Occipital lobe (tissue), 1 donor: ENCODE measurements at regions not wholly inside any gene's neighbourhood (a gene's known extent, or its start where the extent isn't known, plus 50 kb on each side); places are given as distances from the start of the nearest gene placed in this dataset.

Experiments used
- DNase-seq: peaks from one replicate; lab custom pipeline; 2025; lab: John Stamatoyannopoulos, UW

DNA sequence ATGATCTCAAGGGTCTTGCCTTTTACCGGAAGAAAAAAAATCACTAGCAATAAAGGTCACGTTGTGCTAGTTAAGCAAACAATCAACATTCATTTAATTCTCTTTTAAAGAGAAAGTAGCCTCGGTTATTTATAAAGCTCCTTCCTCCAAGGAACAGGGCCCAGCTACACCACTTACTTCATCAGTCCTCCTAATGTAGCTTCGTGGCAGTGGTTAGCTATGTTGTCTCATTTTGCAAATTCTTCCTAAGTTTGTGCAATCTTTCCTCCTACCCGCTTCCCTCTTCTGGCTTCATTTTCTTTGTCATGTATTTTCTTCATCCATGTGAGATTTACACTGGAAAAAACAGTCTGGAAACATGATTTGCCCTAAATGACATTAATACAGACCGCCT is 554.2 kb downstream of the NUF2 start:
- DNase-seq = no peak

GRCh38 chr1:163876546-163876945 is 554.8 kb downstream of the NUF2 start:
- DNase-seq = no peak

DNA sequence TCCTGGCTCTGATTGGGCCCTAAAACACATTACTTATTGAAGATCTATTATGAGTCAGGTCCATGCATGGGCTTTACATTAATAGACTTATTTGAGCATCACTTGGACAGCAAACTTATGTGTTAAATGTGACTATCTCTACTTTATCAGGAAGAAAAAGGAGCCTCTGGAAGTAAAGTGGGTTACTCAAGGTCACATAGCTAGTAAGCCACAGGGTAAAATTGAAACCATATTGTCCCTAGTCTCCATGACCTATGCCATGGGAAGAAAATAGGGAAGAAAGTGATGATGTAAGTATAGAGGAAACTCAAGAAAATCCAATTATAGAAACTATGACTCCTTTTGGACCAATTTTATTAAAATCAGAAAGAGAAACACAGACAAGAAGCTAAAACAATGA is 555.3 kb downstream of the NUF2 start:
- no peak for DNase-seq

DNA sequence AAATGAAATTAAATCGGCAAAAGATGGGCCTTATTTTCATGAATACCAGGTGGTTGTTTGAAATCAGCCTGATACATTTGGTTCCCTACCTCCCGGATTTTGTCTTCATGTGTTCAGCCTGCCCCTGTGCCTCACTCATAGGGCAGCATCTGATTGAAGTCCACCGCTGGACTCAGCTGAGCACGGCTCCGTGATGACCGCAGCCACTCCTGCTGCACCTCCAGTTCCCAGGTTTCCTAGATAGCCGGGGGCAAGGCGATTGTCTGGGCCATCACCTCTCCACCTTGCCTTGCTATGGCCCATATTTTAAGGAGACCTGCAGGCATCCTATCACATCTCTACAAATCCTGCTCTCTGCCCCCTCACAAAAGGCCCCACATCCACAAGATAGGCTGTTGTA is 563.8 kb downstream of the NUF2 start:
- no peak for DNase-seq

DNA sequence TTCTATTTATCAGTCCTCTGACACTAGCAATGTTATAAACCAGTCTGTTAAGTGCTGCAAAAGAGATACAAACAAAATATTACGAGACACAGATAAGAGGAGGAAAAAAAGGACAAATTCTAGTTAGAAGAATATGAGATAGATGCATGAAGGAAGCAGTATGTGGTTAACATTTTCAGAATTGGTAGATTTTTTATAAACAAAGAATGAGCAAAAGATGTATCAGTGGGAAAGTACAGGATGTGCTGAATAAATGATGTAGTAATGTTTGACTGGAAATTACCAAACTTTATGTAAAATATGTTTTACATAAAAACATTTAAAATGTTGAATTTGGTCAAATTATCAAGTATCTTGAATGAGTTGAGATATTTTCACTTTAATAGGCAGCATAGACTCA is 574.2 kb downstream of the NUF2 start:
- no peak for DNase-seq

DNA sequence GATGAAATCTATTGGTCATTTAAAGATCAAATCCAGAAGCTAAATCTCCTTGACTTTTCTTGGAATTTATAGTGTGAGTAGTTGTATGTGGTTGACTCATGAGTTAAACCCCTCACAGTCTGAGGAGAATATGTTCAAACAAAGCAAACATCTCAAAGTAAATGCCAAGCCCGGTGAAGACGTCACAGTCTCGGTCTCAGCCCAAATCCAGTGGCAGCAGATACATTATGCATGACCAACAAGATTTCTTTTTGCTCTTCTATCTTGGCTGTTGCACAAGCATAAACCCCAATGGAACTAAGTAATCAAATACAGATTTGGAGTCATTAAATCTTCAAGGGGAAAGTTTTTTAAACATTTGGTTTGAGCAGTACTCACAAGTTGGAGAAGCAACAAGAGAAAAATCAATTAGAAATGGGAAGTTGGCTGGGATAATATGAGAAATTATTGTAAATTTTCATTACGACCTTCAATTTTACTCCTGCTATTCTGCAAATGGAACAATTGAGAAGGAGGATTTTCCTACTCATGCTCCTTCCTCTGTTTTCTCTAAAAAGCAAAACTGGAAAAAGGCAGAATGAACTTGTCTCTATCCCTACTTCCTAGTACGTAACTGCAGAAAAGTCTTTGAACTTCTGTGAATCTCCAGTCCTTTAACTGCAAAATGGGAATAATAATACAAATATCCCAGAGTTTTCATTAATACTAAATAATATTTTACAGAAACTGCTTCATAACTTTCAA is 575.8 kb downstream of the NUF2 start:
- DNase-seq = no peak

- DNase-seq = no peak
These were observed 584.5 kb downstream of the NUF2 start for GRCh38 chr1:163906283-163906682.

GRCh38 chr1:163912170-163912884 is 590.6 kb downstream of the NUF2 start:
- no peak for DNase-seq

DNA sequence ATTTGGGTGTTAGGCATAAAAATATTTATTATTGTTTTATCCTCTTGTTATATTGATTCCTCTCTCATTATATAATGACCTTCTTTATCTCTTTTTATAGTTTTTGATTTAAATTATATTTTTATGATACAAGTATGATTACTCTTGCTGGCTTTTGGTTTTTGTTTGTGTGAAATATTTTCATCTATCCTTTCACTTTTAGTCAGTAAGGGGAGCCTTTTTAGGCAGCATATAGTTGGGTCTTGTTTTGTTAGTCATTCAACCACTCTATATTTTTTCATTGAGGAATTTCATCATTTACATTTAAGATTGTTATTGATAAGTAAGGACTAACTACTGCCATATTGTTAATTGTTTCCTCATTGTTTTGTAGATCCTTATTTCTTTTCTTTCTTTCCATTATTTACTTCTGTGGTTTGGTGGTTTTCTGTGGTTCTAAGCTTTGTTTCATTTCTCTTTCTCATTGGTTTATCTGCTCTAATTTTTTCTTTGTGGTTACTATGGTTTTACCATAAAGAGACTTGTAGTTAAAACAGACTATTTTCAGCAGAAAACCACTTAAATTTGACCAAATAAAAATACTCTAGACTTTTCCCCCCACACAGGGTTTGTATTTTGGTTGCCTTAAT is 593.1 kb downstream of the NUF2 start:
- DNase-seq = no peak

DNA sequence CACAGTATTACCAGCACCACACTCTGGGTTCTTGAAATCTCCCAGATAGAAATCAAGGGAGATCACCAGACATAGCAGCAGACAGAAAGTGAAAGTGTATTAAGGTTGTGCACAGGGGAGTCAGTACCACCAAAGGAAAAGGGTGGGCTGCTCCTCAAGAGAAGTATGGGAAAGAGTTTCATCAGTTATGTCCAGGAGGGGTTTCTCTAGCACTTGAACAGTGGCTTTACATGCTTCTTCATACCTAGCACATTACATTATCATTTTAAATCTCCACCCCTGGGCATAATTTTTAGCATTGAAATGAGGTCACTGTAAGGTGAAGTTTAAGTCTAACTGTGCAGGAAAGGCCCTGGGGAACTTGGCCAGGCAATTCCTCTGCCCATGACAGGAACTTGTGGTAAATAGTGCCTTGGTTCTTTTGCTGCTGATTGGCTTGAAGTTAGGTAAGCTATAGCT is 601.0 kb downstream of the NUF2 start:
- no peak for DNase-seq

DNA sequence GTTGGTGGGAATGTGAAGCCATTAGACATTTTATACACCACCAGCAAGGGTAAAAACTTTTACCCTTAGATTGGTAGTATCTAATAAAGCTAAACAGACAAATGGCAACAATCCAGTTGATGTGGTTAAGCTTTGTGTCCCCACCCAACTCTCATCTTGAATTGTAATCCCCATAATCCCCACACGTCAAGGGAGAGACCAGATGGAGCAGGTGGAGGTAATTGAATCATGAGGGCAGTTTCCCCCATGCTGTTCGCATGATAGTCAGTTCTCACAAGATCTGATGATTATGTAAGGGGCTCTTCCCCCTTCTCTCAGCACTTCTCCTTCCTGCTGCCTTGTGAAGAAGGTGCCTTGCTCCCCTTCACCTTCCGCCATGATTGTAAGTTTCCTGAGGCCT is 602.3 kb downstream of the NUF2 start:
- no peak for DNase-seq

DNA sequence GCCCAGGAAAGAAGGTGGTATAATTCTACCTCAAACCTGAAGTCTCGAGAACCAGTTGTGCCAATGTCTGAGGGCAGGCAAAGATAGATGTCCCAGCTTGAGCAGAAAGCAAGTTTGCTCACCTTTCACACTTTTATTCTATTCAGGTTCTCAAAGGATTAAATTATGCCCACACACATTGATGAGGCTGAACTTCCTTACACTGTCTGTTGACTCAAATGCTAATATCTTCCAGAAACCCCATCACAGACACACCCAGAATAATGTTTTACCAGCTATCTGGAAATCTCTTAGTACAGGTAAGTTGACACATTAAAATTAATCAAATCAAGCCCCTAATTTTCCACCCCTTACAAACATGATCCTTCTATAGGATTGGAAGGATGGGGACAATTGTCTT is 605.7 kb downstream of the NUF2 start:
- DNase-seq = no peak

GRCh38 chr1:163928069-163928468 is 606.3 kb downstream of the NUF2 start:
- DNase-seq = no peak

- no peak for DNase-seq
These were observed 606.9 kb downstream of the NUF2 start for GRCh38 chr1:163928651-163929050.

DNA sequence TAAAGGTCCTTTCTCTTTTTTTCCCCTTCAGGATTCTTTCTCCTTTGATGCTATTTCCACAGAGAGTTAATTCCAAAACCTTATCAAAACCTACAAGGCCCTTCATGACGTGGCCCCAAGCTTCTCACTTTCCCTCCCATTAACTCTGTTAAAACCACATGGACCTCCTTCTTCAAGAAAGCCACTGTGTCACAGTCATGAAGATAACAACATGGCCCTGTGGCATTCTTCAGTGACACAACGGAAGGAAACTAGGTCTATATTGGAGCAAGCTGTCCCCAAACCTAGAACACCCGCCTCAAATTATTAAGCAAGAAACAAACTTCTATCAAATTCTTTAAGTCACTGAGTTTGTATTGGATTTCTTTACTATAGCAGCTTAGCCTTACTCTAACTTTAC is 611.1 kb downstream of the NUF2 start:
- DNase-seq = no peak

- DNase-seq = no peak
These were observed 611.7 kb downstream of the NUF2 start for GRCh38 chr1:163933437-163933836.

DNA sequence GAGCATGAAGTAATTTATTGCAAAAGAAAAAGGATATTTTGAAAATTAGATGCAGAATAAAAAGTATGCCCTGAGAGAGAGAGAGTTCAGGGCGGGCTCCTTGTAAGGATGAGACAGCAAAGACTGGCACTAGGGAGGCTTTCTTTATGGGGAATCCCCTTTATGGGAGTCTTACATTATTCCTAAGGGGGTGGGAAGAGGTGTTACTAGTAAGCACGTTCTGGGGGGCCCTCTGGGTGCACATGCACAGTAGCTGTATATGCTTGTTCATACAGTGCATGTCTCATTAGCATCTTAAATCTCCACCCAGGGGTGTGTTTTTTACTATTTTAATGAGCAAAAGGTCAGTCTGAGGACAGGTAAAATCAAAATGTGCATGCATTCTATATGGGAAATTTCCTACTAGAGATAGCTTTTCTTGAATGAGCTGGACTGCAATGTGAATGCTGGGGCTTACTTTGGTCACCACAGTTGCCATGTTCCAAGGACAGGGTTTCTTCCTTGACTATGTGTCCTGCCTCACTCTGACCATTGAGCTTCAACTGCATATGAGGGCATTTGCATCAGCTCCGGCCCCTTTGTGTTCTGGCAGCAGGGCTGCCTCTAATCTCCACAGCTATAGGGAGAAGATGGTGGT is 614.1 kb downstream of the NUF2 start:
- DNase-seq = no peak

- DNase-seq = no peak
These were observed 599.4 kb upstream of the PBX1 start for GRCh38 chr1:163959622-163960021.

GRCh38 chr1:163970151-163970550 is 588.8 kb upstream of the PBX1 start:
- no peak for DNase-seq

DNA sequence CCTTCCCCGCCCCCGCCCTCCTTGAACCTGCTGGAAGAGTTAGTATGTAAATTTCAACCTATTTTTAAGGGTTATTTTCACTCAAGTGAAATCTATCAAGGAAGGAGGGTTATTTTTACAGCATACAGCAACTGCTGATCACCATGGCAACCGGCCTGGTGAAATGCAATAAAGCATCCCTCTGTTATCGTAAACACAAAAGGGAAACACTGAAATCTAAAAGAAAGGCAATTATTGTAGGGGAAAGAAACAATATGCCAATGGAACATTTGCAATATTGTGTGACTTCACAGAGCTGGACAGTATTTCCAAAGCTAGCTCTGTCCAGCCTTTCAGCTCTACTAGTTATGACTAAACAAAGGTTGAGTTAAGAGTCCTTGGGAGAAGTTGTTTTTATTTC is 588.3 kb upstream of the PBX1 start:
- no peak for DNase-seq

GRCh38 chr1:163973586-163973985 is 585.4 kb upstream of the PBX1 start:
- DNase-seq = no peak

- DNase-seq = no peak
These were observed 584.9 kb upstream of the PBX1 start for GRCh38 chr1:163974120-163974519.
